Liver (tissue), 3 donors: ENCODE measurements at regions not wholly inside any gene's neighbourhood (a gene's known extent, or its start where the extent isn't known, plus 50 kb on each side); places are given as distances from the start of the nearest gene placed in this dataset.

Experiments used
- EGR1 ChIP-seq, 2 donors: IDR thresholded peaks; 2 replicates each; pipeline ENCODE4 v1.6.1; 2016 to 2018; ENCODE audit warnings: antibody characterized with exemption in 2 of 2, low read depth in 2 of 2
- FOXA1 ChIP-seq: IDR thresholded peaks from 2 replicates; pipeline ENCODE4 v1.6.1; 2016; ENCODE audit warnings: antibody characterized with exemption
- GABPA ChIP-seq, 2 donors: IDR thresholded peaks in 1 of 2; conservative IDR thresholded peaks in 1 of 2; 2 replicates each; pipeline ENCODE4 v1.6.1; 2016; ENCODE audit warnings: antibody characterized with exemption in 2 of 2, mild to moderate bottlenecking in 1 of 2, moderate library complexity in 1 of 2
- JUND ChIP-seq, 2 donors: IDR thresholded peaks; 2 replicates each; pipeline ENCODE4 v1.6.1; 2016; ENCODE audit warnings: antibody characterized with exemption in 2 of 2
- RAD21 ChIP-seq, 2 donors: IDR thresholded peaks; 2 replicates each; pipeline ENCODE4 v1.6.1; 2016; ENCODE audit warnings: antibody characterized with exemption in 2 of 2, mild to moderate bottlenecking in 2 of 2
- RXRA ChIP-seq, 2 donors: IDR thresholded peaks; 2 replicates each; pipeline ENCODE4 v1.6.1; 2017 to 2018; ENCODE audit warnings: antibody characterized with exemption in 2 of 2, mild to moderate bottlenecking in 1 of 2
- SP1 ChIP-seq: IDR thresholded peaks from 2 replicates; pipeline ENCODE4 v1.6.1; 2018; ENCODE audit warnings: antibody characterized with exemption, mild to moderate bottlenecking
- TAF1 ChIP-seq: conservative IDR thresholded peaks from 2 replicates; pipeline ENCODE4 v1.6.1; 2016; ENCODE audit warnings: antibody characterized with exemption, mild to moderate bottlenecking
- YY1 ChIP-seq: IDR thresholded peaks from 2 replicates; pipeline ENCODE4 v1.6.1; 2016; ENCODE audit warnings: antibody characterized with exemption, mild to moderate bottlenecking
- TF ChIP-seq, protein P1 (sequence below): fragments of 150-350 bp; IDR thresholded peaks from 2 replicates; pipeline ENCODE4 v1.5.1; 2017; ENCODE audit warnings: improper control_type of control experiment, low read depth, low read length; ENCODE audit not compliant: missing input control
- TF ChIP-seq, protein P2 (sequence below): IDR thresholded peaks from 2 replicates; pipeline ENCODE4 v1.6.1; 2016; ENCODE audit warnings: antibody characterized with exemption, mild to moderate bottlenecking
- TF ChIP-seq, protein P3 (sequence below): IDR thresholded peaks from 2 replicates; pipeline ENCODE4 v1.6.1; 2016; ENCODE audit warnings: antibody characterized with exemption
- TF ChIP-seq, protein P4 (sequence below): IDR thresholded peaks from 2 replicates; pipeline ENCODE4 v1.6.1; 2016; ENCODE audit warnings: antibody characterized with exemption
- TF ChIP-seq, protein P5 (sequence below): IDR thresholded peaks from 2 replicates; pipeline ENCODE4 v1.6.1; 2016; ENCODE audit warnings: antibody characterized with exemption
- donor health status: healthy.
- donor health status: healthy.

DNA sequence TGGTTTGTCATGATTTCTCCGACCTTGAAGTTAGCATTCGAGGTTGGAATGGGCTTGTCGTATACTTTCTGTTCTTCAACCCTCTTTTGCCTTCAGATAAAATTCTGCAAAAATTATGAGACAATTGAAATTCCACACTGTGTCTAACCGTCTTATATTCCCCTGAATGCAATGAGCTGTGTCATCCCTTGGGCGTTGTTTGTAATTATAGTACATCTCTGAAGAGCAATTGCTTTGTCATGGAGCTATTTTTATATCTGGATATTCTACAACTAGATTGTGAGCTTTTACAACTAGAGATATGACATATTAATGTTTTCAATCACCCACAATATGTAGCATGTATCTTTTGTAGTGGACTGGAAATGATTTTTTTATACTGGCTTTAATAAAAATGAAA is 631.8 kb upstream of the SLC10A2 start:
- TF ChIP-seq, protein P1, sequence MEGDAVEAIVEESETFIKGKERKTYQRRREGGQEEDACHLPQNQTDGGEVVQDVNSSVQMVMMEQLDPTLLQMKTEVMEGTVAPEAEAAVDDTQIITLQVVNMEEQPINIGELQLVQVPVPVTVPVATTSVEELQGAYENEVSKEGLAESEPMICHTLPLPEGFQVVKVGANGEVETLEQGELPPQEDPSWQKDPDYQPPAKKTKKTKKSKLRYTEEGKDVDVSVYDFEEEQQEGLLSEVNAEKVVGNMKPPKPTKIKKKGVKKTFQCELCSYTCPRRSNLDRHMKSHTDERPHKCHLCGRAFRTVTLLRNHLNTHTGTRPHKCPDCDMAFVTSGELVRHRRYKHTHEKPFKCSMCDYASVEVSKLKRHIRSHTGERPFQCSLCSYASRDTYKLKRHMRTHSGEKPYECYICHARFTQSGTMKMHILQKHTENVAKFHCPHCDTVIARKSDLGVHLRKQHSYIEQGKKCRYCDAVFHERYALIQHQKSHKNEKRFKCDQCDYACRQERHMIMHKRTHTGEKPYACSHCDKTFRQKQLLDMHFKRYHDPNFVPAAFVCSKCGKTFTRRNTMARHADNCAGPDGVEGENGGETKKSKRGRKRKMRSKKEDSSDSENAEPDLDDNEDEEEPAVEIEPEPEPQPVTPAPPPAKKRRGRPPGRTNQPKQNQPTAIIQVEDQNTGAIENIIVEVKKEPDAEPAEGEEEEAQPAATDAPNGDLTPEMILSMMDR, result no peak
- no peak for TF ChIP-seq YY1
- TF ChIP-seq, protein P2, sequence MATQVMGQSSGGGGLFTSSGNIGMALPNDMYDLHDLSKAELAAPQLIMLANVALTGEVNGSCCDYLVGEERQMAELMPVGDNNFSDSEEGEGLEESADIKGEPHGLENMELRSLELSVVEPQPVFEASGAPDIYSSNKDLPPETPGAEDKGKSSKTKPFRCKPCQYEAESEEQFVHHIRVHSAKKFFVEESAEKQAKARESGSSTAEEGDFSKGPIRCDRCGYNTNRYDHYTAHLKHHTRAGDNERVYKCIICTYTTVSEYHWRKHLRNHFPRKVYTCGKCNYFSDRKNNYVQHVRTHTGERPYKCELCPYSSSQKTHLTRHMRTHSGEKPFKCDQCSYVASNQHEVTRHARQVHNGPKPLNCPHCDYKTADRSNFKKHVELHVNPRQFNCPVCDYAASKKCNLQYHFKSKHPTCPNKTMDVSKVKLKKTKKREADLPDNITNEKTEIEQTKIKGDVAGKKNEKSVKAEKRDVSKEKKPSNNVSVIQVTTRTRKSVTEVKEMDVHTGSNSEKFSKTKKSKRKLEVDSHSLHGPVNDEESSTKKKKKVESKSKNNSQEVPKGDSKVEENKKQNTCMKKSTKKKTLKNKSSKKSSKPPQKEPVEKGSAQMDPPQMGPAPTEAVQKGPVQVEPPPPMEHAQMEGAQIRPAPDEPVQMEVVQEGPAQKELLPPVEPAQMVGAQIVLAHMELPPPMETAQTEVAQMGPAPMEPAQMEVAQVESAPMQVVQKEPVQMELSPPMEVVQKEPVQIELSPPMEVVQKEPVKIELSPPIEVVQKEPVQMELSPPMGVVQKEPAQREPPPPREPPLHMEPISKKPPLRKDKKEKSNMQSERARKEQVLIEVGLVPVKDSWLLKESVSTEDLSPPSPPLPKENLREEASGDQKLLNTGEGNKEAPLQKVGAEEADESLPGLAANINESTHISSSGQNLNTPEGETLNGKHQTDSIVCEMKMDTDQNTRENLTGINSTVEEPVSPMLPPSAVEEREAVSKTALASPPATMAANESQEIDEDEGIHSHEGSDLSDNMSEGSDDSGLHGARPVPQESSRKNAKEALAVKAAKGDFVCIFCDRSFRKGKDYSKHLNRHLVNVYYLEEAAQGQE, result no peak
- no peak for TF ChIP-seq GABPA (IDR thresholded peaks at IDR 0.05 in 1 of 2, conservative IDR thresholded peaks at IDR 0.05 in 1 of 2)
- TF ChIP-seq, protein P3, sequence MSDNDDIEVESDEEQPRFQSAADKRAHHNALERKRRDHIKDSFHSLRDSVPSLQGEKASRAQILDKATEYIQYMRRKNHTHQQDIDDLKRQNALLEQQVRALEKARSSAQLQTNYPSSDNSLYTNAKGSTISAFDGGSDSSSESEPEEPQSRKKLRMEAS, result no peak
- TF ChIP-seq TAF1, result no peak
- TF ChIP-seq, protein P4, sequence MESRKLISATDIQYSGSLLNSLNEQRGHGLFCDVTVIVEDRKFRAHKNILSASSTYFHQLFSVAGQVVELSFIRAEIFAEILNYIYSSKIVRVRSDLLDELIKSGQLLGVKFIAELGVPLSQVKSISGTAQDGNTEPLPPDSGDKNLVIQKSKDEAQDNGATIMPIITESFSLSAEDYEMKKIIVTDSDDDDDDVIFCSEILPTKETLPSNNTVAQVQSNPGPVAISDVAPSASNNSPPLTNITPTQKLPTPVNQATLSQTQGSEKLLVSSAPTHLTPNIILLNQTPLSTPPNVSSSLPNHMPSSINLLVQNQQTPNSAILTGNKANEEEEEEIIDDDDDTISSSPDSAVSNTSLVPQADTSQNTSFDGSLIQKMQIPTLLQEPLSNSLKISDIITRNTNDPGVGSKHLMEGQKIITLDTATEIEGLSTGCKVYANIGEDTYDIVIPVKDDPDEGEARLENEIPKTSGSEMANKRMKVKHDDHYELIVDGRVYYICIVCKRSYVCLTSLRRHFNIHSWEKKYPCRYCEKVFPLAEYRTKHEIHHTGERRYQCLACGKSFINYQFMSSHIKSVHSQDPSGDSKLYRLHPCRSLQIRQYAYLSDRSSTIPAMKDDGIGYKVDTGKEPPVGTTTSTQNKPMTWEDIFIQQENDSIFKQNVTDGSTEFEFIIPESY, result no peak
- TF ChIP-seq FOXA1, result no peak
- no peak for TF ChIP-seq JUND (IDR thresholded peaks at IDR 0.05)
- TF ChIP-seq SP1, result no peak
- TF ChIP-seq RXRA (IDR thresholded peaks at IDR 0.05), result no peak
- TF ChIP-seq EGR1 (IDR thresholded peaks at IDR 0.05; ENCODE audit: low read depth in 2 of 2), result no peak
- TF ChIP-seq, protein P5, sequence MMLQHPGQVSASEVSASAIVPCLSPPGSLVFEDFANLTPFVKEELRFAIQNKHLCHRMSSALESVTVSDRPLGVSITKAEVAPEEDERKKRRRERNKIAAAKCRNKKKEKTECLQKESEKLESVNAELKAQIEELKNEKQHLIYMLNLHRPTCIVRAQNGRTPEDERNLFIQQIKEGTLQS, result no peak
- no peak for TF ChIP-seq RAD21 (IDR thresholded peaks at IDR 0.05)
